Islet of Langerhans (tissue), 1 donor: ENCODE measurements at regions not wholly inside any gene's neighbourhood (a gene's known extent, or its start where the extent isn't known, plus 50 kb on each side); places are given as distances from the start of the nearest gene placed in this dataset.
"Not testable (repeated sequence)": the region's sequence is repeated elsewhere in the genome, so short reads cannot be mapped to it uniquely, and the experiment has no call there.

ENCODE experiments used
- FAIRE-seq: peaks from one replicate; lab custom pipeline; 2011; peaks lifted over from hg19 to GRCh38; lab: Jason Lieb, UNC

- no peak for FAIRE-seq
Observed at GRCh38 chr1:5730272-5731109, 261.7 kb downstream of the NPHP4 start.

DNA sequence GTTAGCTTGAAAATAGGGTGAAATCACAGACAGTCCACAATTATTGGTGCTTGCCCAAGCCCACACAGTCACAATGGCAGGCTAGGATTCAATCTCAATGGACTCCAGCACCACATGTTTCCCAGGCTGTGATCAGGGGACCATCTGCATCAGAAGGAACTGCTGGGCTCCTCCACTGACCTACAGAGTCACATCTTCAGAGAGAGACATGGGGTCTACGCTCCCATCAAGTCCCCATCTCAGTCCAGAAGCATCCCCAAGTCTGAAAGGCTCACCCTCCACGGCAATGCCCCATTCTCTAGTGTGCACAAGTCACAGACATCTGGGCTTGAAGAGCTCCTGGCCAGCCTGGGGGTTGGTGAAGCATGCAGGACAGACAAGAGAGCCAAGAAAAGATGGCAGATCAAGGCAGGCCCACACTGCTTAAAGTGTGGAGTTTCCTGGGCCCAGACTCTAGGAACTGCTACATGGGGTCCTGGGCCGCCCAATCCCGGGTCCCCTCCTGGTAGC is 262.5 kb downstream of the NPHP4 start:
- no peak for FAIRE-seq

GRCh38 chr1:5728663-5729355 is 263.4 kb downstream of the NPHP4 start:
- FAIRE-seq = no peak

DNA sequence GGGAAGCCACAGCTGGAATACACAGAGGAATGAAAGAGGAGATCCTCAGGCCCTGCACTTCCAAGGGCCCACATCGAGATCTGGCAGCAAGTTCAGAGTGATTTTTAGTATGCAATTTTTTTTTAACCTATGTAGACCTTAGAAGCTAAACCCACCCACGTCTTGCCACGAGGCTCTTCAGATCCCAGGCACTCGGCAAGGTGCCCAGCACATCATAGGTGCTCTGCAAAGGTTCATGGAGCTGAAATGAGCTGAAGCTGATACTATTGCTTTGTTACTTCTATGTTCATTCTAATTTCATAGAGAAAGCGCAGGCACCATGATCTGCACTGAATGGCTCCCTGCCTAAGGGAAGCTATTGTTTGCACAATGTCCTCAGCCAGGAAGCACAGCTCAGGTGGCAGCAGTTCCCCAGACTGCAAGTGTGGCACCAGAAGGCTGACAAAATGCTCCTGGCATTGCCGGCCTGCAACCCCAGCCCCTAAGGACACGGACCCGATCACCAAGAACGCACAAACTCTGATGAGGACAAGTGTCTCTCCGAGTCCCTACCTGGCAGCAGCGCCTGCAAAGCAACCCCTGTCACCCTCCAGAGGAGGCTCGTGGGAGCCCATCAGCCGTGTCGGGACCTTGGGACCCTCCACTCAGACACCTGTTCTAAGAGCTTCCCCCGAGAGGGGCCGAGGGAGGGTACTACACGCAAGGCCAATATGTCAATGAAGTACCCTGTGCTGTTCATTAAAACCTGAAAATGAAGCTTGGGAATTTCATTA is 264.2 kb downstream of the NPHP4 start:
- FAIRE-seq = no peak

- FAIRE-seq = no peak
Observed at GRCh38 chr1:5727191-5727590, 265.0 kb downstream of the NPHP4 start.

DNA sequence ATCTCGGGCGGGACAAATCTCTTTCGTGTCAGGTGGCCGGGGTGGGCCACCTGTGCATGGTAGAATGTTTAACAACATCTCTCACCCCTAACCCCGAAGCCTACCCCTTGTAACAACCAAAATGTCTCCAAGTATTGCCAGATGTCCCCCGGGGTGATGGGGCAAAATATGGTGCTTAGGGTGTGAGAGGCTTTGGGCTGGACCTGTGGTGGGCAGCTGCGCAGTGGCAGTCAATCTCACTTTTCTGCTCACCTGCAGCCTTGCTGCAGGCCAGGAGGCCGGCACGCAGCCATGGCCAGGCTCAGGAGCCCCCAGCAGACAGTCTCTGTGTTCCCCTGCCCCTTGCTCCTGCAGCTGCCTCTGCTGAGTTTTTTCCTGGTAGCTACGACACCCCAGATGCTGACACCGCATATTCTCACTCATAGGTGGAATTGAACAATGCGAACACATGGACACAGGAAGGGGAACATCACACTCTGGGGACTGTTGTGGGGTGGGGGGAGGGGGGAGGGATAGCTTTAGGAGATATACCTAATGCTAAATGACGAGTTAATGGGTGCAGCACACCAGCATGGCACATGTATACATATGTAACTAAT is 265.5 kb downstream of the NPHP4 start:
- FAIRE-seq = not testable (repeated sequence)

GRCh38 chr1:5725855-5726585 is 266.2 kb downstream of the NPHP4 start:
- no peak for FAIRE-seq

- no peak for FAIRE-seq
Observed at GRCh38 chr1:5725406-5725805, 266.8 kb downstream of the NPHP4 start.

DNA sequence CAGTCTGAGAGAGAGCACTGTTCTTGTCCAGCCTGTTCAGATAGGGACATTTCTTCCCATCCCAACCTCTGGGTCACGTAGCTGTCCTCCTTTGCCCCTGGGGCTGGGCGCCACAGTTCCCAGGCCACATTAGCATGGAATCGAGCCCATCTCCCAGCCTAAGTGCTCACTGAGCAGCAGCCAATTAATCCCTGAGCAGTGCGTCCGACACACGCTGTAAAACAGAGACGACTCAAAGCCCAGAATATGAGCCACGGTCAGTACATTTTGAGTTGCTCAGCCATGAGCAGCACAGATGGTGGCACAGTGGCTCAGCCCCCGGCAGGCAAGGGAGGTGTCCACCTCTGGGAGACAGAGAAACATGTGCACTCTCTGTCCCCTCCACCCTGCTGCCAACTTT is 267.4 kb downstream of the NPHP4 start:
- no peak for FAIRE-seq

GRCh38 chr1:5722635-5723164 is 269.5 kb downstream of the NPHP4 start:
- no peak for FAIRE-seq

GRCh38 chr1:5721634-5722215 is 270.5 kb downstream of the NPHP4 start:
- no peak for FAIRE-seq

DNA sequence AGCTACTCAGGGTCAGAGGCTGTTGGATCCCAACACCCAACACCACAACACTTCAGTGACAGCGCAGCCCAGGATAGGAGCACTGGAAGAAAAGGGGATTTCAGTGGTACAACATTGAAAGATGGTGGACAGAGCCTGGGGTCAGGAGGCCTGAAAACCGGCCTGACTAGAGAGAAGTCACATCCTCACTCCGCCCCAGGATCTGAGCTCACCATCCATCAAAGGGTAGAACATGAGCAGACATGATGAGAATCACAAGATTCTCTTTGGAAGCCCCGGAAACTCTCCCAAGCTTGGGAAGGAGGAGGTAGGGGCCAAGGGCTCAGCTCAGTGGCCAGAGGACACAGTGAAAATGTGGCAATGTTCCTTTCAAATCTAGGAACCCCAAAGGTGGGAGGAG is 271.3 kb downstream of the NPHP4 start:
- no peak for FAIRE-seq

GRCh38 chr1:5720484-5720883 is 271.7 kb downstream of the NPHP4 start:
- FAIRE-seq = no peak

GRCh38 chr1:5720045-5720444 is 272.2 kb downstream of the NPHP4 start:
- FAIRE-seq = no peak

- no peak for FAIRE-seq
Observed at GRCh38 chr1:5718831-5719632, 273.2 kb downstream of the NPHP4 start.

- no peak for FAIRE-seq
Observed at GRCh38 chr1:5717031-5717682, 275.1 kb downstream of the NPHP4 start.

- no peak for FAIRE-seq
Observed at GRCh38 chr1:5716126-5716525, 276.1 kb downstream of the NPHP4 start.

DNA sequence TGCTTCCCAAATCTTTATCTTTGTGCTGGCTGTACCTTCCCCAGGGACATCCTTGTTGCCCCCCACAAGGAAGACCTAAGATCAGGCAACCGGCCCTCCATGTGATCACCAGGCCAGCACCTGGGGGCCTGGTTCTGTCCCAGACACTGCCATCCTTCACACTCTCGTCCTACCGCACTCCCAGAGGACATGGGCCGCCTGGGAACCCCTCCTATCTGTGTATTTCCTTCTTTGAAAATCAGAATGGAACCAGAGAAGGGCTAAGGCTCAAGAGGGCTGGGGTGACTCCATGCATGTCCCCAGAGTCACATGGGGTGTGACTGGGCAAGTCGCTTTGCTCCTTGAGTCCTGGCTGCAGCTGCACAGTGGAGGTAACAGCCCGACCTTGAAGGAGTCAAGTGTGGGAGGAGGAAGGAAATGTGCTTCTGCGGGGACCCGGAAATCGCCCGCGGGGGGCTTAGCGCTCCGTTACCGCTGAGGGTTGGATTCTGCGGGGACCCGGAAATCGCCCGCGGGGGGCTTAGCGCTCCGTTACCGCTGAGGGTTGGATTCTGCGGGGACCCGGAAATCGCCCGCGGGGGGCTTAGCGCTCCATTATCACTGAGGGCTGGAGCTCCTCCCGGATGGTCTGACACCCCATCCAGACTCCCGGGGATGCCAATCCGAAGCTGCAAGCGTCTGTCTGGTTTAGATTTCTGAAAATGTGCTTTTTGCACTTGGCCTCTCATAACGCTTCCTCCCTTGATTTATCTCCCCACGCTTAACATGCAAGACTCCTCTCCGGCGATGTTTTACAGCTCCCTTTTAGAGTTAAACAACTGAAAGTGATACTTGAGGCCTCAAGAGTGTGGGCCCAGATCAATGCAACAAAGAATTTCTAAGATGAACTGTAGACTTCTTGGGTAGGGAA is 278.9 kb downstream of the NPHP4 start:
- no peak for FAIRE-seq
